ENCODE measurements at regions not wholly inside any gene's neighbourhood (a gene's known extent, or its start where the extent isn't known, plus 50 kb on each side); places are given as distances from the start of the nearest gene placed in this dataset.

GRCh38 chr5:24916863-24917262 lies 272.1 kb upstream of the CDH10 start:
- Histone ChIP-seq H3K9me3 (peaks cover 0 to 16% (median 0%) of the 10 kb centered on the region in 11 donors), H3K27ac (no peak overlapping the region), H3K27me3 (no peaks in the 10 kb centered on the region), H3K4me1 (no peaks in the 10 kb centered on the region), H3K36me3 (no peaks in the 10 kb centered on the region), H3K4me3 (no peak overlapping the region)
- ATAC-seq (no peak), DNase-seq (no peak)
- no peak for TF ChIP-seq CTCF (IDR thresholded peaks at IDR 0.05)
- intact Hi-C loops (cut with DNase I): no loop called here
- 66 to 67% methylated on average over 2 of the region's 2 CpGs for WGBS, 2 donors

DNA sequence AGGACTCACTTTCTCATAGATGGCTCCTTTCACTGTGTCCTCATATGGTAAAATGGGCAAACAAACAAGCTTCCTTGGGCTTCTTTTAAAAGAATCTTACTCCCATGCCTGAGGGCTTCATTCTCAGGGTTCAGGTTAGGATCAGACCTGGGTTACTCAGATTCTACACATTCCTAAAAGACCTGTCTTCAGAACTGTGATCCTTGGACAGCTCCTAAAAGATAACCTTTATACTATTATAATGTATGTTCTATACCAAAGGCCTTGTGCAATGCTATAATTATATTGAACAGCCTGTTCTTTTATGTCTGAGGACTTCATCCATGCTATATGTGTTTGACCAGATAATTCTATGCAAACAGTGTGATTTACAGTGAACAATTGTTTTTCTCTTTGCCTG lies 264.4 kb upstream of the CDH10 start:
- DNase-seq (no peak), ATAC-seq (no peak)
- no peaks in the 10 kb centered on the region for H3K27me3 ChIP-seq
- no peaks in the 10 kb centered on the region for H3K36me3 ChIP-seq
- no peak overlapping the region for H3K4me3 ChIP-seq
- H3K4me1 ChIP-seq: no peaks in the 10 kb centered on the region
- intact Hi-C loops (cut with DNase I): no loop called here
- H3K27ac ChIP-seq: no peak overlapping the region
- H3K9me3 ChIP-seq: peaks cover 0 to 6% (median 0%) of the 10 kb centered on the region in 11 donors
- no peak for TF ChIP-seq CTCF (IDR thresholded peaks at IDR 0.05)

DNA sequence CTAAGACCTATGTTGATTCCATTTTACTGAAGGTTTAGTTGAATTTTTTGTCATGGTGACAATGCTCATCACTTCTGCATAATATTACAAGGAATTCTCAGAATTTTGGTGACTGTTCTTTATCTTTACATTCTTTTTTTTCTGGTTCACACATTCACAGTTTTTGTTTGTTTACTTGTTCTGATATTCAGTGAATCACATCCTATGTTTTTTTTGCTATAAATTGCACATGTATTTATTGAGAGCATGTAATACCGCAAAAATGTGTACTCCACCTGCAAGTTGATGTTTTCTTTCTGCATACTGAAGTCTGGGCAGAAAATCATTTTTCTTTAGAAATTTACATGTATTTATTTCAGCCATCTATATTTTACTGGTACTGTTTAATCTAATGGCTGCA lies 261.9 kb upstream of the CDH10 start:
- H3K9me3 ChIP-seq: peaks cover 0 to 6% (median 0%) of the 10 kb centered on the region in 11 donors
- no peak for ATAC-seq
- intact Hi-C loops (cut with DNase I): no loop called here
- TF ChIP-seq CTCF (IDR thresholded peaks at IDR 0.05): no peak
- no peaks in the 10 kb centered on the region for H3K27me3 ChIP-seq
- no peaks in the 10 kb centered on the region for H3K4me1 ChIP-seq
- WGBS, 2 donors: 93 to 97% methylated on average over 1 of the region's 1 CpG
- DNase-seq: no peak
- H3K27ac ChIP-seq: no peak overlapping the region
- H3K36me3 ChIP-seq: no peaks in the 10 kb centered on the region
- no peak overlapping the region for H3K4me3 ChIP-seq

DNA sequence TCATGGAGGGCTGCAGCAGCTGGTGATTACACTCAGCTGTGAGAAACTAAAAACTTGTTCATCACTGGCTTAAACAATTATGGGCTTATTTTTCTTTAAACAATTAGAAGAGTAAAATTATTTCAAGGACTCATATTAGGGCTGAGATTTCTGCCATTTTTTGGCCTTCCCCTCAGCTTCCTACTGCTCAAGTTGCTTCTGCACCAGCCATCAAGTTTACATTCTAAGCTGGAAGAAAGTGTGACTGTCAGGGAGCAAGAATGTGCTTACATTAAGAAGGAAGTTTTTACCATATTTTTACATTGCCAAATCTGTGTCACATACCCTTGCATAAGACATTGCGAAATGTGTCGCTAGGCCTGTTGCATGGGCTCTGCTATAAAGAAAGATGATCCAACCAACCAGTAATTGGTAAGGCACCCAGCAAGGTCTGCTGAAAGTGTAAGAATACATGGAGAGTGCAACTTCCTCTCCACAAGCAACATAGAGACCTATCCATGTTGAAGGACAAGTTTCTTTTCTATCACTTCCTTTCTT lies 260.3 kb upstream of the CDH10 start:
- intact Hi-C loops (cut with DNase I): no loop called here
- H3K4me3 ChIP-seq: no peak overlapping the region
- WGBS, 2 donors: 80 to 84% methylated on average over 2 of the region's 2 CpGs
- DNase-seq (no peak), ATAC-seq (no peak)
- H3K36me3 ChIP-seq: no peaks in the 10 kb centered on the region
- H3K4me1 ChIP-seq: no peaks in the 10 kb centered on the region
- TF ChIP-seq CTCF (IDR thresholded peaks at IDR 0.05): no peak
- H3K27ac ChIP-seq: no peak overlapping the region
- H3K9me3 ChIP-seq: peaks cover 0 to 6% (median 0%) of the 10 kb centered on the region in 11 donors
- no peaks in the 10 kb centered on the region for H3K27me3 ChIP-seq

Data from heart right ventricle (tissue), 16 donors.